Suprapubic skin (tissue), 4 donors: ENCODE measurements at regions not wholly inside any gene's neighbourhood (a gene's known extent, or its start where the extent isn't known, plus 50 kb on each side); places are given as distances from the start of the nearest gene placed in this dataset.

Experiments used
- DNase-seq, 2 donors: peaks; one replicate each; pipeline ENCODE4 v3.0.0-alpha.2; 2019; ENCODE audit warnings: low spot score in 2 of 2
- H3K27ac ChIP-seq: fragments of 200-600 bp; sonication (generic); one replicate; pipeline ENCODE4 v1.5.1; 2019
- H3K27me3 ChIP-seq: fragments of 200-600 bp; sonication (generic); one replicate; pipeline ENCODE4 v1.5.1; 2019
- H3K36me3 ChIP-seq: fragments of 200-600 bp; sonication (generic); one replicate; pipeline ENCODE4 v1.5.1; 2019
- H3K4me1 ChIP-seq: fragments of 200-600 bp; sonication (generic); one replicate; pipeline ENCODE4 v1.5.1; 2019
- H3K4me3 ChIP-seq: fragments of 200-600 bp; sonication (generic); one replicate; pipeline ENCODE4 v1.5.1; 2019; ENCODE audit warnings: mild to moderate bottlenecking
- H3K9me3 ChIP-seq: fragments of 200-600 bp; sonication (generic); one replicate; pipeline ENCODE4 v1.5.1; 2019
- CTCF ChIP-seq, 2 donors: fragments of 200-600 bp in 1 of 2; fragments of 450-650 bp in 1 of 2; sonication (generic) in 1 of 2; IDR thresholded peaks; one replicate each; pipeline ENCODE4 v1.5.1; 2016 to 2019; ENCODE audit warnings: antibody characterized with exemption in 2 of 2, mild to moderate bottlenecking in 1 of 2, moderate library complexity in 1 of 2
- EP300 ChIP-seq: sonication (generic); formaldehyde crosslinking; IDR thresholded peaks from one replicate; pipeline ENCODE4 v1.6.1; 2017; ENCODE audit warnings: antibody characterized with exemption
- POLR2A ChIP-seq, 2 donors: fragments of 450-650 bp; IDR thresholded peaks; one replicate each; pipeline ENCODE4 v1.6.1; 2017; ENCODE audit warnings: antibody characterized with exemption in 2 of 2, mild to moderate bottlenecking in 2 of 2, moderate library complexity in 2 of 2
- POLR2AphosphoS5 ChIP-seq, 3 donors: sonication (generic); formaldehyde crosslinking; IDR thresholded peaks; one replicate each; pipeline ENCODE4 v1.6.1; 2017; ENCODE audit warnings: antibody characterized with exemption in 3 of 3
- WGBS: methylation state at CpG from one replicate; pipeline ENCODE4 v1.1.5; 2018; 5-methylcytosine and 5-hydroxymethylcytosine counted together

- DNase-seq, result no peak
- Histone ChIP-seq H3K36me3 (no peaks in the 10 kb centered on the region), H3K27ac (no peak overlapping the region), H3K9me3 (no peaks in the 10 kb centered on the region), H3K4me3 (no peak overlapping the region), H3K27me3 (no peaks in the 10 kb centered on the region), H3K4me1 (peaks cover 4% of the 10 kb centered on the region)
- 88% methylated on average over 3 of the region's 3 CpGs for whole genome bisulfite sequencing
- no peak for TF ChIP-seq CTCF (IDR thresholded peaks at IDR 0.05)
- no peak for TF ChIP-seq EP300
- no peak for TF ChIP-seq POLR2AphosphoS5 (IDR thresholded peaks at IDR 0.05)
- no peak for TF ChIP-seq POLR2A (IDR thresholded peaks at IDR 0.05)
Measured at GRCh38 chr12:106003297-106003696, 135.5 kb downstream of the NUAK1 start.

GRCh38 chr12:106004289-106004688, 134.5 kb downstream of the NUAK1 start:
- no peaks in the 10 kb centered on the region for H3K9me3 ChIP-seq
- H3K36me3 ChIP-seq, result no peaks in the 10 kb centered on the region
- TF ChIP-seq CTCF (IDR thresholded peaks at IDR 0.05) (no peak), POLR2AphosphoS5 (IDR thresholded peaks at IDR 0.05) (no peak), EP300 (no peak), POLR2A (IDR thresholded peaks at IDR 0.05) (no peak)
- H3K4me3 ChIP-seq, result no peak overlapping the region
- H3K4me1 ChIP-seq, result peaks cover 4% of the 10 kb centered on the region
- no peak for DNase-seq
- no peaks in the 10 kb centered on the region for H3K27me3 ChIP-seq
- no peak overlapping the region for H3K27ac ChIP-seq

GRCh38 chr12:106006382-106006781, 132.4 kb downstream of the NUAK1 start:
- TF ChIP-seq CTCF (IDR thresholded peaks at IDR 0.05), result no peak
- no peak for TF ChIP-seq POLR2A (IDR thresholded peaks at IDR 0.05)
- TF ChIP-seq POLR2AphosphoS5 (IDR thresholded peaks at IDR 0.05), result no peak
- no peak for TF ChIP-seq EP300
- no peaks in the 10 kb centered on the region for H3K9me3 ChIP-seq
- DNase-seq, result no peak
- 90% methylated on average over 4 of the region's 4 CpGs for WGBS
- H3K36me3 ChIP-seq, result no peaks in the 10 kb centered on the region
- H3K27me3 ChIP-seq, result no peaks in the 10 kb centered on the region
- H3K27ac ChIP-seq, result no peak overlapping the region
- H3K4me1 ChIP-seq, result no peaks in the 10 kb centered on the region
- no peak overlapping the region for H3K4me3 ChIP-seq

- Histone ChIP-seq H3K9me3 (no peaks in the 10 kb centered on the region), H3K4me3 (no peak overlapping the region), H3K4me1 (no peaks in the 10 kb centered on the region), H3K27me3 (no peaks in the 10 kb centered on the region), H3K36me3 (no peaks in the 10 kb centered on the region), H3K27ac (no peak overlapping the region)
- 96% methylated on average over 2 of the region's 2 CpGs for WGBS
- TF ChIP-seq POLR2AphosphoS5 (IDR thresholded peaks at IDR 0.05) (no peak), EP300 (no peak), CTCF (IDR thresholded peaks at IDR 0.05) (no peak), POLR2A (IDR thresholded peaks at IDR 0.05) (no peak)
- DNase-seq, result no peak
Measured at GRCh38 chr12:106006940-106007339, 131.8 kb downstream of the NUAK1 start.

- Histone ChIP-seq H3K27me3 (no peaks in the 10 kb centered on the region), H3K36me3 (no peaks in the 10 kb centered on the region), H3K4me3 (no peak overlapping the region), H3K4me1 (no peaks in the 10 kb centered on the region), H3K9me3 (no peaks in the 10 kb centered on the region), H3K27ac (no peak overlapping the region)
- no peak for TF ChIP-seq POLR2A (IDR thresholded peaks at IDR 0.05)
- no peak for TF ChIP-seq POLR2AphosphoS5 (IDR thresholded peaks at IDR 0.05)
- TF ChIP-seq CTCF (IDR thresholded peaks at IDR 0.05), result no peak
- TF ChIP-seq EP300, result no peak
- no peak for DNase-seq
Measured at GRCh38 chr12:106010741-106011140, 128.0 kb downstream of the NUAK1 start.
